ENCODE measurements at regions not wholly inside any gene's neighbourhood (a gene's known extent, or its start where the extent isn't known, plus 50 kb on each side); places are given as distances from the start of the nearest gene placed in this dataset.

GRCh38 chr1:83531521-83532309, 467.2 kb downstream of the TTLL7 start:
- TF ChIP-seq CTCF (IDR thresholded peaks at IDR 0.05) = no peak
- Histone ChIP-seq H3K4me3 (no peak overlapping the region), H3K27me3 (no peaks in the 10 kb centered on the region), H3K9me3 (peaks cover 0 to 6% of the 10 kb centered on the region in 2 donors), H3K4me1 (no peaks in the 10 kb centered on the region), H3K27ac (no peak overlapping the region), H3K36me3 (no peaks in the 10 kb centered on the region)
- DNase-seq = no peak
- no peak for ATAC-seq
- intact Hi-C loops (cut with DNase I) = no loop called here

- no peak overlapping the region for H3K4me3 ChIP-seq
- no peak overlapping the region for H3K27ac ChIP-seq
- H3K4me1 ChIP-seq = no peaks in the 10 kb centered on the region
- no peak for DNase-seq
- H3K27me3 ChIP-seq = no peaks in the 10 kb centered on the region
- no peak for TF ChIP-seq CTCF (IDR thresholded peaks at IDR 0.05)
- no peak for ATAC-seq
- intact Hi-C loops (cut with DNase I) = no loop called here
- no peaks in the 10 kb centered on the region for H3K36me3 ChIP-seq
- peaks cover 0 to 5% of the 10 kb centered on the region in 2 donors for H3K9me3 ChIP-seq
These were observed 468.4 kb downstream of the TTLL7 start for GRCh38 chr1:83530506-83530905.

GRCh38 chr1:83527987-83528386, 470.9 kb downstream of the TTLL7 start:
- H3K4me1 ChIP-seq = no peaks in the 10 kb centered on the region
- intact Hi-C loops (cut with DNase I) = no loop called here
- no peaks in the 10 kb centered on the region for H3K27me3 ChIP-seq
- H3K27ac ChIP-seq = no peak overlapping the region
- H3K36me3 ChIP-seq = no peaks in the 10 kb centered on the region
- no peak for ATAC-seq
- peaks cover 0 to 3% of the 10 kb centered on the region in 2 donors for H3K9me3 ChIP-seq
- H3K4me3 ChIP-seq = no peak overlapping the region
- DNase-seq = no peak
- no peak for TF ChIP-seq CTCF (IDR thresholded peaks at IDR 0.05)

- Histone ChIP-seq H3K4me1 (no peaks in the 10 kb centered on the region), H3K27ac (no peak overlapping the region), H3K27me3 (no peaks in the 10 kb centered on the region), H3K36me3 (no peaks in the 10 kb centered on the region), H3K9me3 (no peaks in the 10 kb centered on the region), H3K4me3 (no peak overlapping the region)
- intact Hi-C loops (cut with DNase I) = no loop called here
- DNase-seq (no peak), ATAC-seq (no peak)
- no peak for TF ChIP-seq CTCF (IDR thresholded peaks at IDR 0.05)
These were observed 478.1 kb downstream of the TTLL7 start for GRCh38 chr1:83520797-83521196.

- H3K9me3 ChIP-seq = no peaks in the 10 kb centered on the region
- no peaks in the 10 kb centered on the region for H3K27me3 ChIP-seq
- no peaks in the 10 kb centered on the region for H3K4me1 ChIP-seq
- intact Hi-C loops (cut with DNase I) = no loop called here
- H3K27ac ChIP-seq = no peak overlapping the region
- H3K4me3 ChIP-seq = no peak overlapping the region
- no peaks in the 10 kb centered on the region for H3K36me3 ChIP-seq
- TF ChIP-seq CTCF (IDR thresholded peaks at IDR 0.05) = no peak
- no peak for ATAC-seq
- DNase-seq = no peak
These were observed 482.6 kb downstream of the TTLL7 start for GRCh38 chr1:83516369-83516768.

Measured in left lung (tissue), 4 donors.